ENCODE measurements at regions not wholly inside any gene's neighbourhood (a gene's known extent, or its start where the extent isn't known, plus 50 kb on each side); places are given as distances from the start of the nearest gene placed in this dataset.
A peak's percentile ranks its signal among the peaks of the same experiment; 100 is the strongest.
"Not testable (repeated sequence)": the region's sequence is repeated elsewhere in the genome, so short reads cannot be mapped to it uniquely, and the experiment has no call there.

GRCh38 chr20:47429409-47429808 is 72.3 kb upstream of the NCOA3 start:
- Histone ChIP-seq H3K27ac (ENCODE audit: poor library complexity, severe bottlenecking) (no peak overlapping the region), H3K9me3 (ENCODE audit: severe bottlenecking) (peaks cover 13% of the 10 kb centered on the region), H3K27me3 (ENCODE audit: insufficient read depth, poor library complexity, severe bottlenecking) (no peaks in the 10 kb centered on the region), H3K36me3 (ENCODE audit: low read depth) (no peaks in the 10 kb centered on the region), H3K4me1 (ENCODE audit: insufficient read depth, poor library complexity, severe bottlenecking) (peaks cover 29% of the 10 kb centered on the region), H3K4me3 (ENCODE audit: severe bottlenecking) (no peak overlapping the region)
- ATAC-seq (ENCODE audit: low read depth) (no peak), DNase-seq (ENCODE audit: low spot score) (no peak)
- no peak for TF ChIP-seq CTCF (IDR thresholded peaks at IDR 0.05; ENCODE audit: poor library complexity, severe bottlenecking)

- Histone ChIP-seq H3K4me1 (ENCODE audit: insufficient read depth, poor library complexity, severe bottlenecking) (peaks cover 34% of the 10 kb centered on the region), H3K27me3 (ENCODE audit: insufficient read depth, poor library complexity, severe bottlenecking) (no peaks in the 10 kb centered on the region), H3K27ac (ENCODE audit: poor library complexity, severe bottlenecking) (peak overlapping the region; percentile 79), H3K9me3 (ENCODE audit: severe bottlenecking) (peaks cover 13% of the 10 kb centered on the region), H3K36me3 (ENCODE audit: low read depth) (no peaks in the 10 kb centered on the region), H3K4me3 (ENCODE audit: severe bottlenecking) (no peak overlapping the region)
- DNase-seq (ENCODE audit: low spot score) (no peak), ATAC-seq (ENCODE audit: low read depth) (no peak)
- no peak for TF ChIP-seq CTCF (IDR thresholded peaks at IDR 0.05; ENCODE audit: poor library complexity, severe bottlenecking)
These were observed 70.7 kb upstream of the NCOA3 start for GRCh38 chr20:47430862-47431588.

- Histone ChIP-seq H3K27ac (ENCODE audit: poor library complexity, severe bottlenecking) (peak overlapping the region; percentile 79), H3K36me3 (ENCODE audit: low read depth) (no peaks in the 10 kb centered on the region), H3K4me3 (ENCODE audit: severe bottlenecking) (no peak overlapping the region), H3K9me3 (ENCODE audit: severe bottlenecking) (no peaks in the 10 kb centered on the region), H3K27me3 (ENCODE audit: insufficient read depth, poor library complexity, severe bottlenecking) (no peaks in the 10 kb centered on the region), H3K4me1 (ENCODE audit: insufficient read depth, poor library complexity, severe bottlenecking) (peaks cover 34% of the 10 kb centered on the region)
- no peak for TF ChIP-seq CTCF (IDR thresholded peaks at IDR 0.05; ENCODE audit: poor library complexity, severe bottlenecking)
- no peak for ATAC-seq (ENCODE audit: low read depth)
- DNase-seq (ENCODE audit: low spot score), result no peak
These were observed 68.9 kb upstream of the NCOA3 start for GRCh38 chr20:47432834-47433210.

- H3K9me3 ChIP-seq (ENCODE audit: severe bottlenecking); H3K4me3 ChIP-seq (ENCODE audit: severe bottlenecking); H3K27me3 ChIP-seq (ENCODE audit: insufficient read depth, poor library complexity, severe bottlenecking); H3K36me3 ChIP-seq (ENCODE audit: low read depth): not testable (repeated sequence)
- peak; percentile 84 for ATAC-seq (ENCODE audit: low read depth)
- peak; percentile 91 for DNase-seq (ENCODE audit: low spot score)
- peak overlapping the region; percentile 79 for H3K27ac ChIP-seq (ENCODE audit: poor library complexity, severe bottlenecking)
- peaks cover 46% of the 10 kb centered on the region for H3K4me1 ChIP-seq (ENCODE audit: insufficient read depth, poor library complexity, severe bottlenecking)
These were observed 67.4 kb upstream of the NCOA3 start for GRCh38 chr20:47434128-47434779.

- no peak overlapping the region for H3K4me3 ChIP-seq (ENCODE audit: severe bottlenecking)
- H3K9me3 ChIP-seq (ENCODE audit: severe bottlenecking), result no peaks in the 10 kb centered on the region
- H3K4me1 ChIP-seq (ENCODE audit: insufficient read depth, poor library complexity, severe bottlenecking), result peaks cover 31% of the 10 kb centered on the region
- no peaks in the 10 kb centered on the region for H3K36me3 ChIP-seq (ENCODE audit: low read depth)
- no peaks in the 10 kb centered on the region for H3K27me3 ChIP-seq (ENCODE audit: insufficient read depth, poor library complexity, severe bottlenecking)
- peak overlapping the region; percentile 46 for H3K27ac ChIP-seq (ENCODE audit: poor library complexity, severe bottlenecking)
- no peak for DNase-seq (ENCODE audit: low spot score)
- ATAC-seq (ENCODE audit: low read depth), result 0 out of 3 replicates have a peak, but pooled peaks have one; percentile 13
- TF ChIP-seq CTCF (IDR thresholded peaks at IDR 0.05; ENCODE audit: poor library complexity, severe bottlenecking), result no peak
These were observed 63.0 kb upstream of the NCOA3 start for GRCh38 chr20:47438464-47439381.

All from RWPE2 (cell line).